ENCODE measurements at regions not wholly inside any gene's neighbourhood (a gene's known extent, or its start where the extent isn't known, plus 50 kb on each side); places are given as distances from the start of the nearest gene placed in this dataset.

- intact Hi-C loops (cut with micrococcal nuclease), result loop anchor here (2.0 kb wide), 1 partner anchor 181 kb away; no protein-coding TSS in a partner anchor
- H3K9ac ChIP-seq (ENCODE audit: insufficient read depth in 1 of 2, low read depth in 2 of 2, low read length in 2 of 2), result no peak overlapping the region
- in situ Hi-C loops (cut with MboI), result no loop called here
- ChIA-PET POLR2A (no interaction called here), CTCF (ENCODE audit: low intra/inter-chr PET ratio) (no interaction called here)
- H4K20me1 ChIP-seq (replicated peaks; ENCODE audit: control insufficient read depth, insufficient read depth, low read length), result no peaks in the 10 kb centered on the region
- no TSS peak for BruUV-seq (replicated peaks)
- H3K27ac ChIP-seq (ENCODE audit: extremely low read depth, low read depth, low read length), result no peak overlapping the region
- 30% methylated on average over 1 of the region's 1 CpG for WGBS (ENCODE audit: insufficient coverage, low coverage, missing lambda C conversion rate)
- H3K9me1 ChIP-seq (ENCODE audit: control insufficient read depth, insufficient read depth, low read length), result no peaks in the 10 kb centered on the region
- H3K4me2 ChIP-seq (ENCODE audit: insufficient read depth, low read length), result no peak overlapping the region
- H3K4me1 ChIP-seq (replicated peaks in 1 of 2; ENCODE audit: control insufficient read depth in 2 of 2, insufficient read depth in 2 of 2, low read length in 2 of 2), result no peaks in the 10 kb centered on the region
- DNase-seq (ENCODE audit: extremely low read depth in 1 of 4, low spot score in 3 of 4) (no peak), FAIRE-seq (no peak), ATAC-seq (peak; percentile 58)
- no peak overlapping the region for H2AFZ ChIP-seq (ENCODE audit: low read depth, low read length)
- 0 out of 2 replicates have a peak, but pooled peaks cover 3% of the 10 kb centered on the region for H3K9me3 ChIP-seq (replicated peaks; ENCODE audit: control insufficient read depth, insufficient read depth, low read depth, low read length)
- H3K27me3 ChIP-seq (ENCODE audit: control insufficient read depth in 2 of 2, insufficient read depth in 2 of 2, low read length in 2 of 2), result no peaks in the 10 kb centered on the region
- no peaks in the 10 kb centered on the region for H3K79me2 ChIP-seq (ENCODE audit: control insufficient read depth, insufficient read depth, low read length)
- H3K4me3 ChIP-seq, result no peak overlapping the region
- no peaks in the 10 kb centered on the region for H3K36me3 ChIP-seq (ENCODE audit: control insufficient read depth, insufficient read depth, low read length)
- TF ChIP-seq ELK3 (CRISPR knock-in tag; IDR thresholded peaks at IDR 0.05), result no peak
- no peak for TF ChIP-seq RCOR1 (IDR thresholded peaks at IDR 0.05; ENCODE audit: borderline replicate concordance in 1 of 2, low read depth in 2 of 2, low read length in 2 of 2)
- TF ChIP-seq REST (IDR thresholded peaks at IDR 0.05; ENCODE audit: borderline replicate concordance), result peak; percentile 32; the same call in 1 of the 2 replicates
- TF ChIP-seq REST (CRISPR knock-in tag; IDR thresholded peaks at IDR 0.05; ENCODE audit: low read depth), result no peak
- TF ChIP-seq NCOA4 (IDR thresholded peaks at IDR 0.05; ENCODE audit: partially characterized antibody), result no peak
- TF ChIP-seq CTCF (IDR thresholded peaks at IDR 0.05 in 2 of 3, conservative IDR thresholded peaks at IDR 0.05 in 1 of 3; ENCODE audit: insufficient read depth in 2 of 3, low read depth in 1 of 3, low read length in 3 of 3), result 0 out of 6 replicates have a peak, but pooled peaks of 1 of the 3 experiments have one; percentile 12
- no peak for TF ChIP-seq ZNF589 (CRISPR knock-in tag; IDR thresholded peaks at IDR 0.05; ENCODE audit: low read depth)
- TF ChIP-seq ZNF384 (IDR thresholded peaks at IDR 0.05; ENCODE audit: low read depth, low read length), result no peak
- no peak for TF ChIP-seq UBTF (IDR thresholded peaks at IDR 0.05; ENCODE audit: borderline replicate concordance in 1 of 2, low read depth in 2 of 2, low read length in 2 of 2)
Measured at GRCh38 chr3:5607581-5607980, 420.1 kb downstream of the EDEM1 start.
